H1 (cell line): ENCODE measurements at regions not wholly inside any gene's neighbourhood (a gene's known extent, or its start where the extent isn't known, plus 50 kb on each side); places are given as distances from the start of the nearest gene placed in this dataset.

ENCODE experiments used
- CHD1 ChIP-seq: IDR thresholded peaks from 2 replicates; pipeline ENCODE4 v1.6.1; 2012; ENCODE audit warnings: low read depth, low read length, improper control_type of control experiment
- CREB1 ChIP-seq: IDR thresholded peaks from 2 replicates; pipeline ENCODE4 v1.6.1; 2012; ENCODE audit warnings: inconsistent platforms
- CTCF ChIP-seq, 3 experiments: IDR thresholded peaks; 1 replicate in 2 of 3; 2 replicates in 1 of 3; pipeline versions ENCODE4 v1.5.1 to v1.6.1; 2011; ENCODE audit warnings: low read length in 3 of 3, mild to moderate bottlenecking in 3 of 3, inconsistent platforms in 2 of 3, low read depth in 1 of 3, moderate library complexity in 1 of 3; ENCODE audit not compliant: insufficient read depth in 1 of 3; ENCODE audit errors: control extremely low read depth in 1 of 3
- JUND ChIP-seq: IDR thresholded peaks from 2 replicates; pipeline ENCODE4 v1.6.1; 2011; ENCODE audit warnings: mild to moderate bottlenecking, improper control_type of control experiment, low read length
- MAFK ChIP-seq: IDR thresholded peaks from 2 replicates; pipeline ENCODE4 v1.6.1; 2012; ENCODE audit warnings: low read depth, mild to moderate bottlenecking, improper control_type of control experiment, low read length
- MAX ChIP-seq: IDR thresholded peaks from 2 replicates; pipeline ENCODE4 v1.6.1; 2012; ENCODE audit warnings: inconsistent platforms
- RBBP5 ChIP-seq: IDR thresholded peaks from 2 replicates; pipeline ENCODE4 v1.7.1; 2012; ENCODE audit warnings: low read depth, mild to moderate bottlenecking, inconsistent platforms, low read length, moderate library complexity, borderline replicate concordance
- RXRA ChIP-seq: IDR thresholded peaks from 2 replicates; pipeline ENCODE4 v1.6.1; 2011; ENCODE audit warnings: low read depth, mild to moderate bottlenecking, low read length, moderate library complexity; ENCODE audit not compliant: insufficient read depth
- SP1 ChIP-seq: IDR thresholded peaks from 2 replicates; pipeline ENCODE4 v1.6.1; 2011; ENCODE audit warnings: low read depth, low read length
- ZNF274 ChIP-seq: IDR thresholded peaks from 2 replicates; pipeline ENCODE4 v1.7.0; 2012; ENCODE audit warnings: low read length, borderline replicate concordance; ENCODE audit errors: extremely low read depth

- TF ChIP-seq CHD1 (no peak), MAFK (no peak), JUND (no peak), RBBP5 (no peak), CTCF (IDR thresholded peaks at IDR 0.05; ENCODE audit: control extremely low read depth in 1 of 3, insufficient read depth in 1 of 3, low read depth in 1 of 3, low read length in 3 of 3) (no peak), CREB1 (no peak), SP1 (no peak), ZNF274 (no peak), MAX (no peak), RXRA (no peak)
These were observed 116.8 kb downstream of the VEGFA start for GRCh38 chr6:43886717-43887339.
